BJ (cell line): ENCODE measurements at regions not wholly inside any gene's neighbourhood (a gene's known extent, or its start where the extent isn't known, plus 50 kb on each side); places are given as distances from the start of the nearest gene placed in this dataset.
"Not testable (repeated sequence)": the region's sequence is repeated elsewhere in the genome, so short reads cannot be mapped to it uniquely, and the experiment has no call there.

Experiments used
- CTCF ChIA-PET: fragments of 350-600 bp; formaldehyde crosslinking; extraction: SDS; loops from one replicate; lab custom pipeline; 2021; ENCODE audit warnings: antibody characterized with exemption, inconsistent platforms; lab: Yijun Ruan, JAX
- POLR2A ChIA-PET: fragments of 300-600 bp; sonication (Branson Sonifier 250); formaldehyde crosslinking; extraction: SDS; loops from one replicate; lab custom pipeline; 2021; ENCODE audit warnings: antibody characterized with exemption; lab: Charles Lee
- DNase-seq: peaks from one replicate; pipeline ENCODE4 v3.0.0-alpha.2; 2011; ENCODE audit warnings: low read depth
- H3K27me3 ChIP-seq: 2 replicates; pipeline ENCODE4 v1.6.0; 2011; ENCODE audit warnings: low read length; ENCODE audit not compliant: control insufficient read depth, insufficient read depth
- H3K36me3 ChIP-seq: 2 replicates; pipeline ENCODE4 v1.5.1; 2011; ENCODE audit warnings: low read length; ENCODE audit not compliant: control insufficient read depth, insufficient read depth
- H3K4me3 ChIP-seq: 2 replicates; pipeline ENCODE4 v1.5.1; 2011; ENCODE audit warnings: low read depth, mild to moderate bottlenecking, control low read depth, low read length
- TF ChIP-seq, protein P1 (sequence below): IDR thresholded peaks from 2 replicates; pipeline ENCODE4 v1.5.1; 2011; ENCODE audit warnings: low read depth, mild to moderate bottlenecking, control low read depth, inconsistent platforms, low read length, moderate library complexity; ENCODE audit not compliant: insufficient read depth

DNA sequence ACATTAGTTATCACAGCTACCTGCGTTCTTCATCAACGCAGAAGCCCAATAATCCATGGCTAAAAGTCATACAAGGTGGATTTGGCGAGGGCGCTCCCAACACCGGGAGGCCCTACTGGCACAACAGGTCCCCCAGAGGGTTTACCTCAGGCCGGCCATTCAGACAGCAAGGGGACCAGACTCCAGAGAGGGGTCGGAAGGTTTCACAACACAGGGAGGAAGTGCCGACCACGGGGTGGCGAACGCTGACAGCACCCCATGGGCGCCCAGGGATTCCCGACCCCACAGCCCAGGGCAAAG lies 1515.9 kb upstream of the DEFB115 start:
- Histone ChIP-seq H3K4me3 (no peak overlapping the region), H3K36me3 (no peaks in the 10 kb centered on the region), H3K27me3 (no peaks in the 10 kb centered on the region)
- ChIA-PET CTCF (no interaction called here), POLR2A (no interaction called here)
- TF ChIP-seq, protein P1, sequence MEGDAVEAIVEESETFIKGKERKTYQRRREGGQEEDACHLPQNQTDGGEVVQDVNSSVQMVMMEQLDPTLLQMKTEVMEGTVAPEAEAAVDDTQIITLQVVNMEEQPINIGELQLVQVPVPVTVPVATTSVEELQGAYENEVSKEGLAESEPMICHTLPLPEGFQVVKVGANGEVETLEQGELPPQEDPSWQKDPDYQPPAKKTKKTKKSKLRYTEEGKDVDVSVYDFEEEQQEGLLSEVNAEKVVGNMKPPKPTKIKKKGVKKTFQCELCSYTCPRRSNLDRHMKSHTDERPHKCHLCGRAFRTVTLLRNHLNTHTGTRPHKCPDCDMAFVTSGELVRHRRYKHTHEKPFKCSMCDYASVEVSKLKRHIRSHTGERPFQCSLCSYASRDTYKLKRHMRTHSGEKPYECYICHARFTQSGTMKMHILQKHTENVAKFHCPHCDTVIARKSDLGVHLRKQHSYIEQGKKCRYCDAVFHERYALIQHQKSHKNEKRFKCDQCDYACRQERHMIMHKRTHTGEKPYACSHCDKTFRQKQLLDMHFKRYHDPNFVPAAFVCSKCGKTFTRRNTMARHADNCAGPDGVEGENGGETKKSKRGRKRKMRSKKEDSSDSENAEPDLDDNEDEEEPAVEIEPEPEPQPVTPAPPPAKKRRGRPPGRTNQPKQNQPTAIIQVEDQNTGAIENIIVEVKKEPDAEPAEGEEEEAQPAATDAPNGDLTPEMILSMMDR, result no peak
- no peak for DNase-seq

DNA sequence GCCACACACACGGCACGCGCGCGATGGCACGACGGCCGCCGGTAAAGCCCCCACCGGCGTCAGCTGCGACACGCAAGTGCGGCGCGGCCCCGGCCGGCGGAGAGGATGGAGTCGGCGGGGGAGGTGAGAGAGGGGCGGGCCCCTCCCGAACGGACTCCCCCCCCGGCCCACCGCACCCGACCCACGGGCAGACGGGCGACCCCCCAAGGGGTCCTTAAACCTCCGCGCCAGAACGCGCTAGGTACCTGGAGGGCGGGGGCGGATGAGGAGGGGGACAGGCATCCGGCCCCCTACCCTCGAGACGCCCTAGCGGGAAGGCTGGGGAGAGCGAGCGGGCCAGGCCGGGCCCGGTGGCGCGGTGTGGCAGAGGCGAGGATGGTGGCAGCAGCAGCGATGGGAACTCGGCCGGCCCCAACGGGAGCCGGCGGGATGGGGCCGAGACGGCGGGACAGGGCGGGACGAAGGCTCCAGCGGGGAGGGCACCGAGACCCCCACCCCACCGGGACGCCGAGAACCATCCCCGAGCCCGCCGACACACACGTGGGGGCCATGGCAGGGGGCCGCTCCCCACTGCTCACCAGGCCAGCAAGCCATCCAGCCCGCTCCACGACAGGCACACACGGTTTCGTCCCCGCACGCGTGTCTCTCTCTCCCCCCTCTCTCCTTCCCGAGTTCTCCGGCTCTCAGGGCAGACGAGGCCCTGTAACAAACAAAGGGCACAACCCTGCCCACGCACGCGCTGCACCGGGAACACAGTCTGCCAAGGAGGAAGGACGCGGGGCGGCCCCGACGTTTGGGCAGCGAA lies 1515.4 kb upstream of the DEFB115 start:
- TF ChIP-seq, protein P1, result no peak
- no peak overlapping the region for H3K4me3 ChIP-seq
- ChIA-PET CTCF (no interaction called here), POLR2A (no interaction called here)
- DNase-seq, result no peak
- no peaks in the 10 kb centered on the region for H3K36me3 ChIP-seq
- H3K27me3 ChIP-seq, result no peaks in the 10 kb centered on the region

DNA sequence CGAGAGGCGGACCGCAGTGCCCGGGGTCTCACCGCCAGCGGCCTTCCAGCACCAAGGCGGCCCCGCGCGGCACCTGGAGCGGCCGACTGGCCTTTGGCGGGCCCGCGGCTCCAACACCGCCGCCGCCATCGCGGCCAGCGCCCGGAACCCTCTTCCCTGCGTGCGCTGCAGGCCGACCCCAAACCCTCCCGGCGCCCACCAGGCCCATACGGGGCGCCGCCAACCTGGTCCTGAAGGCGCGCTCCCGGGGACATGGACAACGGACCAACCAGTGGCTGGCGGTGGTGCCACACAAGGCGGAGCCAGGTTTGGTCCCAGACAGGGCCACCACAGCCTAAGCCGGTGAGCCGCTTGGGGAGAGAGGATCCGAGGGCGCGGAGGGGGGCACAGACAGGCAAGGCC lies 1514.8 kb upstream of the DEFB115 start:
- ChIA-PET POLR2A (no interaction called here), CTCF (no interaction called here)
- no peak for DNase-seq
- TF ChIP-seq, protein P1, result no peak
- Histone ChIP-seq H3K27me3 (no peaks in the 10 kb centered on the region), H3K4me3 (no peak overlapping the region), H3K36me3 (no peaks in the 10 kb centered on the region)

DNA sequence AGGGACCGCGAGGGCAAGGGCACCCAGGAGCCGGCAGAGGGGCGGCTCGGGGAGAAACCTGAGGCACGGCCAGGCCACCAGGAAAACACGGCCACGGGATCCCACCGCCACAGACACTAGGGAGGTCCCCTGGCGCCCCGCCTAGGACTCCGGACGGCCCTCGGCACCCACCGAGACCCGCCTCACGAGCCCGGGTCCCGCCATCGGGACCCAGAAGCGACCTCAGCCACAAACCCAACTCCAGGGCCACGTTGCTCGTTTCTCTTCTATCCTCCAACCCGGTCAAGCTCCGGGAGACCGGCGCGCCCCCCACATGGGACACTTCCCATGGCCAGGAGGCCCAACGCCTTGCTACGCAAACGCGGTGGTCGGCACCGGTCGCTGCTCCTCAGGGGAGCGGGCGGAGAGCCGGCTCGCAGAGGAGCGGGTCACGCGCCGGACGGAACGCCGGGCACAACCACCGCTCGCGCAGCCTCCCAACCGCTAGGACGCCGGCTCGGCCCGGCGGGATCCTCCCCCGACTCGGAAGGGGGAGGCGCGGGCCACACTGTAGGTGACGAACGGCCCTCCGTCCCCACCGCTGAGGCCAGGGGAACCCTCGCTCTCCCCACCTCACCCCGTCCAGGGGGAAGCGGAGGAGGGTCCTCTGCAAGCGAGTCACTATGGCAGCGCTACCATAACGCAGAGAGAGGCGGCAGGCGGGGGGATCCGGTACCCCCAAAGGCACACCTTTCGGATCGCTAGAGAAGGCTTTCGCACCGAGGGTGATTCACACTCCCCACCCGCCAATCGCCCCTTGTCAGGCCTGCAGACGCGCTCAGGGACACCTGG lies 1514.1 kb upstream of the DEFB115 start:
- ChIA-PET POLR2A (no interaction called here), CTCF (no interaction called here)
- H3K4me3 ChIP-seq, result no peak overlapping the region
- TF ChIP-seq, protein P1, result no peak
- DNase-seq, result no peak
- no peaks in the 10 kb centered on the region for H3K27me3 ChIP-seq
- no peaks in the 10 kb centered on the region for H3K36me3 ChIP-seq

DNA sequence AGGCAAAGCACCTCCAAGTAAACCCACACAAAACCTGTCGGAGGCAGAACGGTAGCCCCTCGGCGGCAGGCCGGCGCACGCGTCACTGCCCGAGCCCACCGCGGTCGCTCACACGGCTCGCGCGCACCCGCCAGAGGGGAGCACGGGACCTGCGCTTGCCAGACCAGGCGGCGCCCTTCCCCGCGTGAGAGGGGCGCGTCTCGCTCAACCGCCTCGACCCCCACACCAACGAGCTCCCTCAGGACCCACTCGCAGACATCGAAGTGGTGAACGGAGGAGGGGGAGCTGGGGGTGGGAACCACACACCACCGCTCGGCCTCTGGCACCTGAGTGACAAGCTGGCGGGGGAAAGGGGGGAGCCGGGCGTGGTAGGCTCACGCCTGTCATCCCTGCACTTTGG lies 1513.4 kb upstream of the DEFB115 start:
- Histone ChIP-seq H3K36me3 (no peaks in the 10 kb centered on the region), H3K27me3 (no peaks in the 10 kb centered on the region), H3K4me3 (no peak overlapping the region)
- CTCF ChIA-PET, result no interaction called here
- TF ChIP-seq, protein P1, result no peak
- no peak for DNase-seq
- POLR2A ChIA-PET, result no interaction called here

DNA sequence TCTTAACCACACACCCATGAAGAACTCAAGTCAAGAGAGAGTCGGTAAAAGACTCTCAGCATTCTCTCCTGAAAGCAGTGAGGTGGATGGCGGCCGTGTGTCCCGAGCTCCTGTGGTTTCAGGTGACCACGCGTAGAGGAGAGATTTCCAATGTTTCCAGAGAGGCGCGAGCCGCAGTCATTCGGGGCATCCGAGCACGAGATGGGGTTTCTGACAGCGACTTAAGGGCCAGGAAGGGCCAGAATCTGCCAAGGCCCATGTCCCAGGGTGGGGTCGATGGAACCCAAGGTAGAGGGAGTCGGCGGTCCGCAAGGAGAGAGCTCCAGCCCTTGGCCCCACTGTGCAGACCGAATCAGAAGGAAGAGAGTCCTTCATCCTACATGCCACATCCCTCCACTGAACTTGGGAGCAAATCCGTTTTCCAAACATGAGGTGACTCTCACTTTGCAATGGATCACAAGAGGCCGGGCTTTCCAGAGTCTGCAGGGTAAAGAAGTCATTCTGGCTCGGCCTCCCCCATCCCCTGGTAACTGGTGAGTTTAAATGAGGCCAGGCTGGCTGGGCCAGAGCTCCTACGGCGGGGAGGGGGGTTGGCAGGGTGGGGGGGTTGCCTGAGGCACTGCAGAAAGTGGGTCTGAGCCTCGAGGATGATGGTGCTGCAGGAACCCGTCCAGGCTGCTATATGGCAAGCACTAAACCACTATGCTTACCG lies 1511.8 kb upstream of the DEFB115 start:
- POLR2A ChIA-PET, CTCF ChIA-PET, DNase-seq, H3K4me3 ChIP-seq, H3K27me3 ChIP-seq, H3K36me3 ChIP-seq: not testable (repeated sequence)
